ENCODE measurements at regions not wholly inside any gene's neighbourhood (a gene's known extent, or its start where the extent isn't known, plus 50 kb on each side); places are given as distances from the start of the nearest gene placed in this dataset.

GRCh38 chr2:77720115-77720514 is 197.9 kb upstream of the LRRTM4 start:
- no peak for TF ChIP-seq CTCF (IDR thresholded peaks at IDR 0.05; ENCODE audit: low read depth, low read length, missing input control)
- TF ChIP-seq, protein P1, sequence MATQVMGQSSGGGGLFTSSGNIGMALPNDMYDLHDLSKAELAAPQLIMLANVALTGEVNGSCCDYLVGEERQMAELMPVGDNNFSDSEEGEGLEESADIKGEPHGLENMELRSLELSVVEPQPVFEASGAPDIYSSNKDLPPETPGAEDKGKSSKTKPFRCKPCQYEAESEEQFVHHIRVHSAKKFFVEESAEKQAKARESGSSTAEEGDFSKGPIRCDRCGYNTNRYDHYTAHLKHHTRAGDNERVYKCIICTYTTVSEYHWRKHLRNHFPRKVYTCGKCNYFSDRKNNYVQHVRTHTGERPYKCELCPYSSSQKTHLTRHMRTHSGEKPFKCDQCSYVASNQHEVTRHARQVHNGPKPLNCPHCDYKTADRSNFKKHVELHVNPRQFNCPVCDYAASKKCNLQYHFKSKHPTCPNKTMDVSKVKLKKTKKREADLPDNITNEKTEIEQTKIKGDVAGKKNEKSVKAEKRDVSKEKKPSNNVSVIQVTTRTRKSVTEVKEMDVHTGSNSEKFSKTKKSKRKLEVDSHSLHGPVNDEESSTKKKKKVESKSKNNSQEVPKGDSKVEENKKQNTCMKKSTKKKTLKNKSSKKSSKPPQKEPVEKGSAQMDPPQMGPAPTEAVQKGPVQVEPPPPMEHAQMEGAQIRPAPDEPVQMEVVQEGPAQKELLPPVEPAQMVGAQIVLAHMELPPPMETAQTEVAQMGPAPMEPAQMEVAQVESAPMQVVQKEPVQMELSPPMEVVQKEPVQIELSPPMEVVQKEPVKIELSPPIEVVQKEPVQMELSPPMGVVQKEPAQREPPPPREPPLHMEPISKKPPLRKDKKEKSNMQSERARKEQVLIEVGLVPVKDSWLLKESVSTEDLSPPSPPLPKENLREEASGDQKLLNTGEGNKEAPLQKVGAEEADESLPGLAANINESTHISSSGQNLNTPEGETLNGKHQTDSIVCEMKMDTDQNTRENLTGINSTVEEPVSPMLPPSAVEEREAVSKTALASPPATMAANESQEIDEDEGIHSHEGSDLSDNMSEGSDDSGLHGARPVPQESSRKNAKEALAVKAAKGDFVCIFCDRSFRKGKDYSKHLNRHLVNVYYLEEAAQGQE (IDR thresholded peaks at IDR 0.05), result no peak
- no peak for TF ChIP-seq TAF1 (conservative IDR thresholded peaks at IDR 0.05)
- TF ChIP-seq HNF4A (conservative IDR thresholded peaks at IDR 0.05), result no peak
- TF ChIP-seq MAX (IDR thresholded peaks at IDR 0.05), result no peak
- no peak for TF ChIP-seq RAD21 (IDR thresholded peaks at IDR 0.05)
- TF ChIP-seq JUND (IDR thresholded peaks at IDR 0.05), result no peak
- TF ChIP-seq, protein P2, sequence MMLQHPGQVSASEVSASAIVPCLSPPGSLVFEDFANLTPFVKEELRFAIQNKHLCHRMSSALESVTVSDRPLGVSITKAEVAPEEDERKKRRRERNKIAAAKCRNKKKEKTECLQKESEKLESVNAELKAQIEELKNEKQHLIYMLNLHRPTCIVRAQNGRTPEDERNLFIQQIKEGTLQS (IDR thresholded peaks at IDR 0.05), result no peak
- no peak for TF ChIP-seq YY1 (IDR thresholded peaks at IDR 0.05)
- no peak for TF ChIP-seq GABPA (IDR thresholded peaks at IDR 0.05 in 1 of 2, conservative IDR thresholded peaks at IDR 0.05 in 1 of 2)
